GM21576 (cell line): ENCODE measurements at regions not wholly inside any gene's neighbourhood (a gene's known extent, or its start where the extent isn't known, plus 50 kb on each side); places are given as distances from the start of the nearest gene placed in this dataset.
"Not testable (repeated sequence)": the region's sequence is repeated elsewhere in the genome, so short reads cannot be mapped to it uniquely, and the experiment has no call there.

Source experiments
- ATAC-seq: cut with Tn5 transposase; IDR thresholded peaks from one replicate; pipeline ENCODE4 v1.9.1; 2021; ENCODE audit warnings: mild to moderate bottlenecking, moderate library complexity; ENCODE audit not compliant: unreplicated experiment

GRCh38 chr4:114281164-114281960 is 301.9 kb upstream of the ARSJ start:
- no peak for ATAC-seq

- ATAC-seq, result no peak
Observed at GRCh38 chr4:114282937-114283336, 303.5 kb upstream of the ARSJ start.

- no peak for ATAC-seq
Observed at GRCh38 chr4:114284629-114285028, 305.2 kb upstream of the ARSJ start.

- ATAC-seq, result no peak
Observed at GRCh38 chr4:114286262-114286810, 306.9 kb upstream of the ARSJ start.

GRCh38 chr4:114287079-114287696 is 307.7 kb upstream of the ARSJ start:
- no peak for ATAC-seq

GRCh38 chr4:114296126-114296525 is 302.5 kb upstream of the UGT8 start:
- ATAC-seq, result no peak

GRCh38 chr4:114302472-114302871 is 296.1 kb upstream of the UGT8 start:
- no peak for ATAC-seq

GRCh38 chr4:114304046-114304445 is 294.6 kb upstream of the UGT8 start:
- no peak for ATAC-seq

GRCh38 chr4:114304567-114304966 is 294.0 kb upstream of the UGT8 start:
- ATAC-seq, result no peak

GRCh38 chr4:114306946-114307345 is 291.7 kb upstream of the UGT8 start:
- ATAC-seq, result no peak

GRCh38 chr4:114310296-114310925 is 288.2 kb upstream of the UGT8 start:
- ATAC-seq, result no peak

- ATAC-seq, result no peak
Observed at GRCh38 chr4:114311787-114312186, 286.8 kb upstream of the UGT8 start.

- no peak for ATAC-seq
Observed at GRCh38 chr4:114312338-114312737, 286.3 kb upstream of the UGT8 start.

GRCh38 chr4:114316789-114317188 is 281.8 kb upstream of the UGT8 start:
- ATAC-seq, result no peak

GRCh38 chr4:114317564-114317963 is 281.0 kb upstream of the UGT8 start:
- no peak for ATAC-seq

GRCh38 chr4:114318309-114318708 is 280.3 kb upstream of the UGT8 start:
- ATAC-seq, result no peak

GRCh38 chr4:114320126-114320525 is 278.5 kb upstream of the UGT8 start:
- no peak for ATAC-seq

- no peak for ATAC-seq
Observed at GRCh38 chr4:114321366-114321765, 277.2 kb upstream of the UGT8 start.

- no peak for ATAC-seq
Observed at GRCh38 chr4:114323841-114324240, 274.8 kb upstream of the UGT8 start.

- no peak for ATAC-seq
Observed at GRCh38 chr4:114326358-114326757, 272.2 kb upstream of the UGT8 start.

GRCh38 chr4:114332119-114332518 is 266.5 kb upstream of the UGT8 start:
- ATAC-seq, result no peak

- not testable (repeated sequence) for ATAC-seq
Observed at GRCh38 chr4:114334363-114334762, 264.2 kb upstream of the UGT8 start.
